GM21515 (cell line): ENCODE measurements at regions not wholly inside any gene's neighbourhood (a gene's known extent, or its start where the extent isn't known, plus 50 kb on each side); places are given as distances from the start of the nearest gene placed in this dataset.

Experiments used
- ATAC-seq: cut with Tn5 transposase; IDR thresholded peaks from one replicate; pipeline ENCODE4 v1.9.1; 2021; ENCODE audit not compliant: unreplicated experiment

DNA sequence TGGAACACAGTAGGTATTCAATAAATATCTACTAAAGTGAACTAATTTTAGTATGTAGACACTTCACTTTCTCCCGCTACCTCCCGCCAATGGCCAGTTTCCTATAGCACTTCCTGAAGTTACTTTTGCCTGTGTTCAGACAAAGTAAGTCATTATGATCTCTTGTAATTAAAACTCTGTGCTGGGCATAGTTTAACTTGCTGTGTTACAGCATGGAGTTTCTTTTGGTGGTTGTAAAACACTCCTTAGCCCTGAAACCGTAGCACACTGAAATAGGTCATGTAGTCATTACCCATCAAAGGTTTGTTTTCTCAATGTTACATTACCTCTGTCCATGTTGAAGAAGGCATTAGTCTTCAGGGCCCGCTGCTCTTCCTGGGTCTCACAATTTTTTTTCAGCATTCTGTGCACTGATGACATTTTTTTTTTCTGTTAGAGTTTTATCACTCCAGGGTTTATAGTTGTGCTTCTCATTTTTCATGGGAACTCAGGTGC is 54.0 kb upstream of the CENPW start:
- ATAC-seq = no peak
